K562 (cell line): ENCODE measurements at regions not wholly inside any gene's neighbourhood (a gene's known extent, or its start where the extent isn't known, plus 50 kb on each side); places are given as distances from the start of the nearest gene placed in this dataset.

Experiments
- ATAC-seq: fragments of 200-7000 bp; cut with Tn5 transposase; 3 replicates; pipeline ENCODE4 v1.9.1; 2020; ENCODE audit warnings: moderate library complexity
- BruUV-seq: library from RNA; stranded (reverse); fragments of 400-500 nt; replicated peaks from 2 replicates; lab custom pipeline; 2021; lab: Mats Ljungman, UMichigan
- CTCF ChIA-PET: fragments of 300-600 bp; formaldehyde crosslinking; extraction: SDS; loops from one replicate; lab custom pipeline; 2021; ENCODE audit warnings: low intra/inter-chr PET ratio; lab: Yijun Ruan, JAX
- POLR2A ChIA-PET: fragments of 300-600, 350-650 bp; sonication (Branson Sonifier 250); formaldehyde crosslinking; extraction: SDS; loops from one replicate; lab custom pipeline; 2021; ENCODE audit warnings: antibody characterized with exemption, inconsistent platforms; lab: Yijun Ruan, JAX
- DNase-seq, 4 experiments: peaks; one replicate each; pipeline versions ENCODE4 v3.0.0 to v3.0.0-alpha.2; 2011 to 2018; ENCODE audit warnings: low spot score in 3 of 4, mixed read lengths in 3 of 4; ENCODE audit errors: extremely low read depth in 1 of 4
- FAIRE-seq: peaks from 2 replicates; lab custom pipeline; 2011; peaks lifted over from hg19 to GRCh38; lab: Jason Lieb, UNC
- H2AFZ ChIP-seq: 2 replicates; pipeline ENCODE4 v1.6.0; 2011; ENCODE audit warnings: low read depth, low read length, control low read depth, inconsistent platforms
- H3K27ac ChIP-seq: fragments of 200-600 bp; 3 replicates; pipeline ENCODE4 v1.8.0; 2011; ENCODE audit warnings: low read depth, mild to moderate bottlenecking, control low read depth, inconsistent platforms, low read length, moderate library complexity, mixed read lengths; ENCODE audit errors: extremely low read depth
- H3K27me3 ChIP-seq, 2 experiments: fragments of 300-600 bp in 1 of 2; 2 replicates in 1 of 2; 3 replicates in 1 of 2; pipeline versions ENCODE4 v1.6.0 to v1.8.0; 2011; ENCODE audit warnings: inconsistent platforms in 2 of 2, low read length in 2 of 2, mild to moderate bottlenecking in 1 of 2, mixed read lengths in 1 of 2, moderate library complexity in 1 of 2; ENCODE audit not compliant: control insufficient read depth in 2 of 2, insufficient read depth in 2 of 2
- H3K36me3 ChIP-seq: fragments of 300-600 bp; 3 replicates; pipeline ENCODE4 v1.8.0; 2011; ENCODE audit warnings: mild to moderate bottlenecking, low read length, inconsistent platforms; ENCODE audit not compliant: control insufficient read depth, insufficient read depth
- H3K4me1 ChIP-seq, 2 experiments: fragments of 200-600 bp in 1 of 2; replicated peaks in 1 of 2; 2 replicates in 1 of 2; 3 replicates in 1 of 2; pipeline versions ENCODE4 v1.5.1 to v1.8.0; 2011; ENCODE audit warnings: inconsistent platforms in 2 of 2, low read length in 2 of 2, mild to moderate bottlenecking in 1 of 2, mixed read lengths in 1 of 2, moderate library complexity in 1 of 2; ENCODE audit not compliant: control insufficient read depth in 2 of 2, insufficient read depth in 2 of 2
- H3K4me2 ChIP-seq: 2 replicates; pipeline ENCODE4 v1.6.1; 2011; ENCODE audit warnings: low read length, control low read depth, inconsistent platforms, mixed read lengths; ENCODE audit not compliant: insufficient read depth
- H3K4me3 ChIP-seq: fragments of 200-600 bp; sonication (generic), shearing (Covaris generic); 2 replicates; pipeline ENCODE4 v1.5.1; 2016; ENCODE audit warnings: control low read depth, inconsistent platforms
- H3K79me2 ChIP-seq: fragments of 200-600 bp; 3 replicates; pipeline ENCODE4 v1.8.0; 2011; ENCODE audit warnings: low read length, inconsistent platforms; ENCODE audit not compliant: control insufficient read depth, insufficient read depth
- H3K9ac ChIP-seq, 2 experiments: 2 replicates each; pipeline versions ENCODE4 v1.6.0 to v1.6.1; 2011; ENCODE audit warnings: low read depth in 2 of 2, low read length in 2 of 2, control low read depth in 1 of 2, inconsistent platforms in 1 of 2, mild to moderate bottlenecking in 1 of 2, mixed read lengths in 1 of 2; ENCODE audit not compliant: insufficient read depth in 1 of 2
- H3K9me1 ChIP-seq: one replicate; pipeline ENCODE4 v1.6.0; 2011; ENCODE audit warnings: inconsistent platforms, mild to moderate bottlenecking, low read length, moderate library complexity; ENCODE audit not compliant: control insufficient read depth, insufficient read depth
- H3K9me3 ChIP-seq: replicated peaks from 2 replicates; pipeline ENCODE4 v1.5.1; 2011; ENCODE audit warnings: low read depth, low read length, inconsistent platforms; ENCODE audit not compliant: control insufficient read depth, insufficient read depth
- H4K20me1 ChIP-seq: replicated peaks from 2 replicates; pipeline ENCODE4 v1.6.1; 2011; ENCODE audit warnings: low read length, inconsistent platforms, mixed read lengths; ENCODE audit not compliant: control insufficient read depth, insufficient read depth
- CHD4 ChIP-seq: fragments of 200-600 bp; sonication (generic); IDR thresholded peaks from 3 replicates; pipeline ENCODE4 v1.6.1; 2012; ENCODE audit warnings: low read depth, mild to moderate bottlenecking, mixed read lengths, low read length, inconsistent platforms; ENCODE audit not compliant: insufficient read depth, insufficient replicate concordance, poor library complexity, severe bottlenecking
- EGR1 ChIP-seq: fragments of 450-650 bp; conservative IDR thresholded peaks from 2 replicates; pipeline ENCODE4 v1.6.1; 2017; ENCODE audit warnings: mild to moderate bottlenecking
- JUND ChIP-seq, 2 experiments: IDR thresholded peaks; 2 replicates in 1 of 2; 3 replicates in 1 of 2; pipeline ENCODE4 v1.6.1; 2011; ENCODE audit warnings: borderline replicate concordance in 2 of 2, low read depth in 2 of 2, low read length in 2 of 2, improper control_type of control experiment in 1 of 2, missing biosample characterization in 1 of 2, missing genetic modification characterization in 1 of 2, missing genetic modification reagents in 1 of 2
- ZFP36 ChIP-seq: fragments of 150-350 bp; IDR thresholded peaks from 2 replicates; pipeline ENCODE4 v1.6.1; 2018; ENCODE audit warnings: low read length, low read depth; ENCODE audit not compliant: partially characterized antibody
- ZNF263 ChIP-seq: sonication (generic); formaldehyde crosslinking; IDR thresholded peaks from 2 replicates; pipeline ENCODE4 v1.8.0; 2022; ENCODE audit warnings: mild to moderate bottlenecking, missing genetic modification reagents, borderline replicate concordance
- WGBS: fragments of 100-300 bp; shearing (Covaris generic); methylation state at CpG from one replicate; pipeline ENCODE4 v1.1.6; 2016; ENCODE audit warnings: low coverage, mixed read lengths; ENCODE audit not compliant: insufficient coverage; ENCODE audit errors: missing lambda C conversion rate; 5-methylcytosine and 5-hydroxymethylcytosine counted together
- in situ Hi-C: fragments of 300-500 bp; cut with MboI; formaldehyde crosslinking; loops from 4 replicates; pipeline ENCODE4 v1.15.0; 2018; ENCODE audit warnings: inconsistent platforms, mixed read lengths
- intact Hi-C: fragments of 100-400 bp; cut with micrococcal nuclease; formaldehyde crosslinking; loops from 2 replicates; pipeline ENCODE4 v1.14.2; 2022

DNA sequence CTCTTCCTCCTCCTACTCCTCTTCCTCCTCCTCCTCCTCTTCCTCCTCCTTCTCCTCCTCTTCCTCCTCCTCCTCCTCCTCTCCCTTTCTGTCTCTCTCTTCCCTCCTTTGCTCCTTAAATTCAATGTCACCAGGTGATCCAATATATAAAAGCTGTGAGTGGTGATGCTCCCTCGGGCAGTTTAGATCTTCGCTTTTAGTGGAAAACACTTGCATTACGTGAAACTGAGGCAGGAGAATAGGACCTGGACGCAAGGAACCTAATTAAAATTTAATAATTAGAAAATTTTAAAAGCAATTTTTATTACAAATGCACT is 279.7 kb downstream of the XXYLT1 start:
- DNase-seq = no peak
- H2AFZ ChIP-seq = no peak overlapping the region
- H3K9me3 ChIP-seq = no peaks in the 10 kb centered on the region
- H3K27ac ChIP-seq = no peak overlapping the region
- H3K9me1 ChIP-seq = no peaks in the 10 kb centered on the region
- H3K27me3 ChIP-seq = peaks cover 23 to 59% of the 10 kb centered on the region in 2 experiments
- BruUV-seq = no TSS peak
- H3K4me3 ChIP-seq = no peak overlapping the region
- WGBS = 3% methylated on average over 3 of the region's 4 CpGs
- in situ Hi-C loops = no loop called here
- H4K20me1 ChIP-seq = no peaks in the 10 kb centered on the region; the same call in 1 of the 2 replicates
- H3K79me2 ChIP-seq = no peaks in the 10 kb centered on the region
- POLR2A ChIA-PET = no interaction called here
- CTCF ChIA-PET = no interaction called here
- intact Hi-C loops = no loop called here
- TF ChIP-seq JUND (IDR thresholded peaks at IDR 0.05; ENCODE audit: borderline replicate concordance, low read depth, low read length) (no peak), JUND (tag; IDR thresholded peaks at IDR 0.05; ENCODE audit: borderline replicate concordance, low read depth, low read length) (no peak), ZNF263 (CRISPR knock-in tag) (peak; percentile 86)
- FAIRE-seq = no peak
- H3K4me1 ChIP-seq = no peaks in the 10 kb centered on the region; a peak in 1 of 5 replicates
- no peak overlapping the region for H3K9ac ChIP-seq
- no peak for ATAC-seq
- H3K4me2 ChIP-seq = no peak overlapping the region
- no peaks in the 10 kb centered on the region for H3K36me3 ChIP-seq

DNA sequence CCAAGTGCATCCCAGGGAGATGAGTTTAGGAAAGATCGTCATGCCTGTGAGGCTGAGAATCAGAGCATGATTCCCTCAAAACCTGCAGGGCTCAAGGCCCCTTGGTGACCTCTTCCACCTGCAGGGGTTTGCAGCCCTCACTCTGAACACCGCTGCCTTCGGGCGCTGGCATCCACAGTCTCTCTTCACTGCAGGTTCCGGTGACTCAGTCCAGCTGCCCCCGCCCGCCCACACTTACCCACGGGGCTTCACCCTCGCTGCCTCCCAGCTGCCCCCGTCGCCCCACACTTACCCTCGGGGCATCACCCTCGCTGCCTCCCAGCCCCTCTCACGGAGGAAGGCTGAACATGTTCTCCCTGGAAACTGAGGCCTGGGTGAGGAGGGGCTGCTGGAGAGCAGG is 277.1 kb downstream of the XXYLT1 start:
- H3K4me3 ChIP-seq = no peak overlapping the region
- intact Hi-C loops = no loop called here
- no peaks in the 10 kb centered on the region for H3K36me3 ChIP-seq
- ChIA-PET CTCF (no interaction called here), POLR2A (no interaction called here)
- no peaks in the 10 kb centered on the region for H3K9me3 ChIP-seq
- H2AFZ ChIP-seq = no peak overlapping the region
- WGBS = 2% methylated on average over 13 of the region's 14 CpGs
- H3K4me1 ChIP-seq = no peaks in the 10 kb centered on the region
- no peak for DNase-seq
- no peaks in the 10 kb centered on the region for H3K9me1 ChIP-seq
- in situ Hi-C loops = no loop called here
- ATAC-seq = no peak
- H3K27me3 ChIP-seq = peaks cover 29 to 53% of the 10 kb centered on the region in 2 experiments
- no peak overlapping the region for H3K4me2 ChIP-seq
- FAIRE-seq = no peak
- no peak overlapping the region for H3K27ac ChIP-seq
- TF ChIP-seq EGR1 = 0 out of 2 replicates have a peak, but pooled peaks have one; percentile 12
- no peak for TF ChIP-seq CHD4
- TF ChIP-seq ZFP36 = no peak
- no peaks in the 10 kb centered on the region for H3K79me2 ChIP-seq
- no peaks in the 10 kb centered on the region; the same call in 1 of the 2 replicates for H4K20me1 ChIP-seq
- BruUV-seq = no TSS peak
- H3K9ac ChIP-seq = no peak overlapping the region
